DND-41 (cell line): ENCODE measurements at regions not wholly inside any gene's neighbourhood (a gene's known extent, or its start where the extent isn't known, plus 50 kb on each side); places are given as distances from the start of the nearest gene placed in this dataset.

Experiments
- ATAC-seq: fragments of 200-7000 bp; cut with Tn5 transposase; 3 replicates; pipeline ENCODE4 v1.9.1; 2021; ENCODE audit warnings: low read depth; ENCODE audit not compliant: insufficient read depth
- DNase-seq: peaks from one replicate; pipeline ENCODE4 v3.0.0-alpha.2; 2020
- H2AFZ ChIP-seq: 2 replicates; pipeline ENCODE4 v1.6.0; 2012; ENCODE audit warnings: low read depth, low read length
- H3K27ac ChIP-seq: 2 replicates; pipeline ENCODE4 v1.5.1; 2012; ENCODE audit warnings: low read length, inconsistent platforms
- H3K27me3 ChIP-seq: fragments of 200-600 bp; sonication (generic); 2 replicates; pipeline ENCODE4 v1.6.0; 2012; ENCODE audit warnings: low read length, mild to moderate bottlenecking, inconsistent platforms; ENCODE audit not compliant: insufficient read depth, poor library complexity
- H3K36me3 ChIP-seq: 2 replicates; pipeline ENCODE4 v1.5.1; 2012; ENCODE audit warnings: low read length, inconsistent platforms; ENCODE audit not compliant: insufficient read depth
- H3K4me1 ChIP-seq: 2 replicates; pipeline ENCODE4 v1.5.1; 2012; ENCODE audit warnings: mild to moderate bottlenecking, low read length; ENCODE audit not compliant: insufficient read depth
- H3K4me2 ChIP-seq: 2 replicates; pipeline ENCODE4 v1.6.0; 2012; ENCODE audit warnings: mild to moderate bottlenecking, moderate library complexity, low read length, inconsistent platforms; ENCODE audit not compliant: insufficient read depth
- H3K4me3 ChIP-seq, 2 experiments: fragments of 200-600 bp in 1 of 2; shearing (Covaris generic) in 1 of 2; 2 replicates each; pipeline ENCODE4 v1.5.1; 2012 to 2016; ENCODE audit warnings: inconsistent platforms in 2 of 2, low read length in 2 of 2, mild to moderate bottlenecking in 2 of 2, low read depth in 1 of 2, moderate library complexity in 1 of 2
- H3K79me2 ChIP-seq: 2 replicates; pipeline ENCODE4 v1.6.0; 2012; ENCODE audit warnings: low read length, inconsistent platforms; ENCODE audit not compliant: insufficient read depth
- H3K9ac ChIP-seq: 2 replicates; pipeline ENCODE4 v1.6.0; 2012; ENCODE audit warnings: low read depth, mild to moderate bottlenecking, inconsistent platforms, low read length, moderate library complexity
- H3K9me3 ChIP-seq: 2 replicates; pipeline ENCODE4 v1.5.1; 2012; ENCODE audit warnings: low read length, moderate library complexity, mild to moderate bottlenecking, inconsistent platforms; ENCODE audit not compliant: insufficient read depth, severe bottlenecking
- H4K20me1 ChIP-seq: 2 replicates; pipeline ENCODE4 v1.6.0; 2012; ENCODE audit warnings: low read length; ENCODE audit not compliant: insufficient read depth
- CTCF ChIP-seq: IDR thresholded peaks from 2 replicates; pipeline ENCODE4 v1.5.1; 2012; ENCODE audit warnings: borderline replicate concordance, low read length, moderate library complexity, mild to moderate bottlenecking; ENCODE audit not compliant: poor library complexity, severe bottlenecking; ENCODE audit errors: extremely low read depth
- EZH2 ChIP-seq: IDR thresholded peaks from 3 replicates; pipeline ENCODE4 v1.6.1; 2012; ENCODE audit warnings: borderline replicate concordance, low read depth, mild to moderate bottlenecking, moderate library complexity, low read length, inconsistent platforms; ENCODE audit not compliant: severe bottlenecking

- no peaks in the 10 kb centered on the region for H3K79me2 ChIP-seq
- H3K4me3 ChIP-seq: no peak overlapping the region
- ATAC-seq (no peak), DNase-seq (no peak)
- H3K9ac ChIP-seq: no peak overlapping the region
- H3K27ac ChIP-seq: no peak overlapping the region
- no peak overlapping the region for H3K4me2 ChIP-seq
- H3K9me3 ChIP-seq: no peaks in the 10 kb centered on the region
- no peaks in the 10 kb centered on the region for H3K27me3 ChIP-seq
- H4K20me1 ChIP-seq: no peaks in the 10 kb centered on the region
- H3K4me1 ChIP-seq: no peaks in the 10 kb centered on the region
- no peaks in the 10 kb centered on the region for H3K36me3 ChIP-seq
- H2AFZ ChIP-seq: no peak overlapping the region
- no peak for TF ChIP-seq EZH2
- no peak for TF ChIP-seq CTCF
Measured at GRCh38 chr16:64656471-64656870, 465.4 kb downstream of the CDH11 start.

GRCh38 chr16:64654178-64654577 is 467.7 kb downstream of the CDH11 start:
- Histone ChIP-seq H3K4me1 (no peaks in the 10 kb centered on the region), H3K9me3 (no peaks in the 10 kb centered on the region)
- DNase-seq: no peak

GRCh38 chr16:64648282-64648681 is 473.6 kb downstream of the CDH11 start:
- Histone ChIP-seq H3K27ac (no peak overlapping the region), H3K9ac (no peak overlapping the region), H3K36me3 (no peaks in the 10 kb centered on the region), H2AFZ (no peak overlapping the region), H3K4me3 (no peak overlapping the region), H3K4me2 (no peak overlapping the region), H4K20me1 (no peaks in the 10 kb centered on the region), H3K79me2 (no peaks in the 10 kb centered on the region), H3K27me3 (no peaks in the 10 kb centered on the region), H3K9me3 (no peaks in the 10 kb centered on the region), H3K4me1 (no peaks in the 10 kb centered on the region)
- DNase-seq: no peak
- no peak for ATAC-seq
- TF ChIP-seq EZH2 (no peak), CTCF (no peak)

More at GRCh38 chr16:64654178-64654577, 467.7 kb downstream of the CDH11 start:
- Histone ChIP-seq H3K4me3 (no peak overlapping the region), H3K36me3 (no peaks in the 10 kb centered on the region), H3K79me2 (no peaks in the 10 kb centered on the region), H4K20me1 (no peaks in the 10 kb centered on the region), H3K27me3 (no peaks in the 10 kb centered on the region), H3K4me2 (no peak overlapping the region), H3K9ac (no peak overlapping the region), H3K27ac (no peak overlapping the region), H2AFZ (no peak overlapping the region)
- no peak for TF ChIP-seq CTCF
- no peak for TF ChIP-seq EZH2
- no peak for ATAC-seq

- Histone ChIP-seq H3K9ac (no peak overlapping the region), H3K79me2 (no peaks in the 10 kb centered on the region), H3K9me3 (no peaks in the 10 kb centered on the region), H3K27ac (no peak overlapping the region), H3K4me1 (no peaks in the 10 kb centered on the region), H3K4me2 (no peak overlapping the region), H3K36me3 (no peaks in the 10 kb centered on the region), H4K20me1 (no peaks in the 10 kb centered on the region), H3K4me3 (no peak overlapping the region), H3K27me3 (no peaks in the 10 kb centered on the region), H2AFZ (no peak overlapping the region)
- TF ChIP-seq EZH2: no peak
- no peak for TF ChIP-seq CTCF
- ATAC-seq (no peak), DNase-seq (no peak)
Measured at GRCh38 chr16:64641343-64641742, 480.5 kb downstream of the CDH11 start.
